GM21528 (cell line): ENCODE measurements at regions not wholly inside any gene's neighbourhood (a gene's known extent, or its start where the extent isn't known, plus 50 kb on each side); places are given as distances from the start of the nearest gene placed in this dataset.
A peak's percentile ranks its signal among the peaks of the same experiment; 100 is the strongest.
"Not testable (repeated sequence)": the region's sequence is repeated elsewhere in the genome, so short reads cannot be mapped to it uniquely, and the experiment has no call there.

Source experiments
- ATAC-seq: cut with Tn5 transposase; IDR thresholded peaks from one replicate; pipeline ENCODE4 v1.9.1; 2021; ENCODE audit warnings: mild to moderate bottlenecking, moderate library complexity; ENCODE audit not compliant: unreplicated experiment, low FRiP score

DNA sequence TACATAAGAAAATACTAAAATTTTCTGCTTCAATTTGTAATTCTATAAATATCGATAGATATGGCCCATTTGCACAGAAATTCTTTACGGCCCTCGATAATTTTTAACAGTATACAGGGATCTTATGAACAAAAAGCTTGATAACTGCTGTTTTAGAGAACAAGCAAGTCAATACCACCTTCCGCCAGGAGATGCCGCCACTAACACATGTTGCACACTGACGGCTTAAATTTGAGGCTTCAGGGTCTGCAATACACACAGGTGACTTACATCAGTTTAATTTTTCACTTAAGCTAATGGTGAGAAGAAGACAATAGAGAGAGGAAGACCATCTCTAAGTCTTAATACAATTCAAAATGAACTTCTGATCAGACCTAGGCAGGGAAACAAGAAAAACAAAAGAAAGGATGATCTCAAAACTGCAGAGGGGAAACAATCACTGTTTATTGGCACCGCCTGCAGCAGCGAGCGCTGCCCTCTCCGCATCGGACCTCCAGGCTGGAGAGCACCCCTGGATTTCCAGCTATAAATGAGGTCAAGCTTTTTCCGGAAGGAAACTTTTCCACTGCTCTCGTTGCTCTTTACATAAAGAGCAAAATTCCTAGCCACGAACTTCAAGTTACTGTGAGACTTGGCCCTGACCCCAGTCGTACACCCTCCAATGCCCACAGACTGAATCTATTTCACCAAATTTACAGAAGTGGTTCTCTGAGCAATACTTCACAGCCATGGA, 53.9 kb downstream of the OTOR start:
- ATAC-seq, result no peak

DNA sequence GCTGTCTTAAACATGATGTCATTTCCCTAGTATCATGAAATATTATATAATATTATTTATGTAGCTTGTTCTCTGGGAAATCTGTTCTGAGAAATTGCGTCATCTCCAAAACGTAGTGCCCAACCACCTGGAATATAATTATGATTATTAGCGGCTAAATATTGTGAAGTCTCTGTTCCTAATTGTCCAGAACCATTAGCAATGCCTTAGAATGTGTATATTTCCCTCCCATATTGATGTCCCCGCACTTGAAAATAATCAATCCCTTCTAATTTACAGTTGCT, 54.4 kb downstream of the OTOR start:
- ATAC-seq, result no peak

DNA sequence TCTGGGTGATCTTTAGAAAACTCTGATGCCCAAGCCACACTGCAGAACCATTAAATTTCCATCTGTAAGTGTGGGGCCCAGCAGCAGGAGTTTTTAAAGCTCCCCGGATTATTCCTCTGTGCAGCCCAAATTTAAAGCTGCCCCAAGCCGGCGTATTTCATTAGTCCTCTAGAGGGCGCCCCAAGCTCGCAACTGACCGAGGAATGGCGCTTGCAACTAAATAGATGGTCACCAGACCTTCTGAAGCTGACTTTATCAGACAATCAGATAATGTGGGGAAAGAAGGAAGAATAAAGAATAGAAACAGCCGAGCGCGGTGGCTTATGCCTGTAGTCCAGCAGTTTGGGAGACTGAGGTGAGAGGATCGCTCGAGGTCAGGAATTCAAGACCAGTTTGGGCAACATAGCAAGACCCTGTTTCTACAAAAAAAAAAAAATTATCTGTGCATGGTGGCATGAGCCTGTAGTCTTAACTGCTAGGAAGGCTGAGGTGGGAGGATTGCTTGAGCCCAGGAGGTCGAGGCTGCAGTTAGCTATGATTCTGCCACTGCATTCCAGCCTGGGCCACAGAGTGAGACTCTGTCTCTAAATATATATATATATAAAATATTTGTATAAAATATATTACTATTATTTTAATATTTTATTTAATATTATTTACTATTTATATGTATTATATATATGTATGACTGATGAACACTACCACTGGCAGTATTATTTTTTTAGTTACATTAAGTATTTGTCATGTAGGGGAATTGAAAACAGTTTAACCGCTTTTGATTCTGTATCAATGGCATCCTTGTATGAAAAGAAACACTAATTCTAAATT, 56.0 kb downstream of the OTOR start:
- no peak for ATAC-seq

DNA sequence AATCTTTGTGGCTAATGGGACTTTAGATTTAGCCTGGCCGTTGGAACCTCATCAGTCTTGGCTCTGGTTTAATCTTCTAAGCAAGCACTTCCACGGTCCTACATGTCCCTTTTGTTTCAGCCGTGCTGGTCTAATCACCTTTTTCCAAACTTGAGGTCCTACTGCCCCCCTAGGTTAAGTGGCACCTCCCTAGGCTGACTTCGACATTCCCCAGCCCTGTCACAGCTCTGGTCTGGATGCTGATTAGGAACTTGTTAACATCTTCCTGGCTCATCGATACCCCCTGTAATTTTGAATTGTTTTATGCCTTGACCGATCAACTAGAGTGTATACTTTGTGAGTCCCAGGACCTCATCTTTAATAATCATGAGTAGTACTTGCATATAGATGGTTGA, 56.6 kb downstream of the OTOR start:
- no peak for ATAC-seq

- ATAC-seq, result no peak
Measured at GRCh38 chr20:16806061-16806460, 57.9 kb downstream of the OTOR start.

- no peak for ATAC-seq
Measured at GRCh38 chr20:16806886-16807285, 58.7 kb downstream of the OTOR start.

GRCh38 chr20:16808796-16809195, 60.6 kb downstream of the OTOR start:
- no peak for ATAC-seq

- no peak for ATAC-seq
Measured at GRCh38 chr20:16810216-16810615, 62.1 kb downstream of the OTOR start.

- ATAC-seq, result no peak
Measured at GRCh38 chr20:16816192-16816591, 68.0 kb downstream of the OTOR start.

GRCh38 chr20:16819483-16819882, 71.3 kb downstream of the OTOR start:
- ATAC-seq, result no peak

DNA sequence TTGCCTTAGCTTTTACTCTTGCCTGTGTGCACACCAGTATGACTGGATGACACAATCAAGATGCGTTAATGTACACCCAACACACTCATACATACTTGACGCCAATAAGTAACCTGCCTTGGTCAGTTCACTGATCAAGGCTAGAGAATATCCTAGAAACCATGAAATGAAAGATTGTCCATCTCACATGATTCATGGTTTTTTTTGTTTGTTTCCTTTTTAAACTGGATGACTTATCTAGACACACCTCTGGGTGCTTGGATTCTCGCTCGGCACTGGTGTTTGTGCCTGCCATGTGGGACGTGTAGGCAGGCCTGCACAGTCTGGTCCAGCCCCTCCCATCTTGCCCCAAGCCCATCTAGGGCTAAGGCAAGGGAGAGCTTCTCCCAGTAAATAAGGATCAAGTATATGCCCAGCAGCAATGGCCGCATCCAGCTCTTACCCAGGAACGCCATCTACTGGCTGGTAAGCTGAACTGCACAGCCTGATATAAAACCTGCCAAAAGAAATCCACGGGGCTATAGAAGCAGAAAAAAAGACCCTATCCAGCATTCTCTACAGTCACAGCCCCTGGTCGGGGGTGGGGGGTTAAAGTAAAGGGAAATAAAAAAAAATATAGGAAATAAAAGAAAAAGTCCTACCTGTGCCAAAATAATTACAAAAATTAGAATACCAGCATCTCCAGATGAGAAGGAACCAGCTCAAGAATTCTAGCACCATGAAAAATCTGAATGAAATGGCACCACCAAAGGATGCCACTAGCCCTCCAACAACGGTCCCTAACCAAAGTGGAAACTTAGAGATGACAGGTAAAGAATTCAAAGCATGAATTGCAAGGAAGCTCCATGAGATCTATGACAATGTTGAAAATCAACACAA, 73.3 kb downstream of the OTOR start:
- peak; percentile 71 for ATAC-seq

DNA sequence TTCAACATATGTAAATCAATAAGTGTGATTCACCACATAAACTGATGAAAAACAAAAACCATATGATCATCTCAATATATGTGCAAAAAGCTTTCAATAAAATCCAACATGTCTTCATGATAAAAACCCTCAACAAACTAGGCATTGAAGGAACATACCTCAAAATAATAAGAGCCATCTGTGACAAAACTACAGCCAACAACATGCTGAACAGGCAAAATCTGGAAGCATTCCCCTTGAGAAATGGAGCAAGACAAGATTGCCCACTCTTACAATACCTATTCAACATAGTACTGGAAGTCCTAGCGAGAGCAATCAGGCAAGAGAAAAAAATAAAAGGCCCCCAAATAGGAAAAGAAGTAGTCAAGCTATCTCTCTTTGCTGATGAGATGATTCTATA, 76.5 kb downstream of the OTOR start:
- ATAC-seq, result no peak

DNA sequence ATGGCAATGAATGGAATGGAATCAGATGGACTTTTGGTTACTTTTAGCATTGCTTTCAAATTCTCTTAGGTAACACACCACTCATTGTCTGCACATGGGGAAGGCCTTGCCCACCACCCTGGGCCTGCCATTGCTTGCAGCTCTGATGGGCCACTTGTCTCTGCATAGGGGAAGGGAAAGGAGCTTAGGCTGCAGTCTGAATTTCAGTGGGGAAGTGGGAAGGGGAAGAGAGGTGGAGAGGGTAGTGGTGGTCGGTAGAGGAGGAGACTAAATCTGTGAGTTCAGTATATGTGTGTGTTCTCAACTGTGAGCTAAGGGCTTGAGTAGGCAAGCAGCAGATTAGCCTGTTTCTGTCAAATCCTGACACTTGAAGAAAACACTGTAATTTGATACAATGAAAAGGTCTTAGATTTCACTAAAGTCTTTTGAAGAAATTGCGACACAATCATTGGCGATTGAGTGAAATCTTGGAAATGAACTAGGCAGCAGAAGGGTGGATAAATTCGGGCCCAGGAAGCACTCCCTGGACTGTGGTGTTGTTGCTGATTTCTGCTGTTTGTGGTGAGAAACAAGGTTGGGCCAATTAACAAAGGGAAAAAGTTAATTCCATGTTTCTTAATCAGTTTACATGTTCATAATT, 80.6 kb downstream of the OTOR start:
- ATAC-seq, result no peak

- ATAC-seq, result not testable (repeated sequence)
Measured at GRCh38 chr20:16835690-16836089, 87.5 kb downstream of the OTOR start.

DNA sequence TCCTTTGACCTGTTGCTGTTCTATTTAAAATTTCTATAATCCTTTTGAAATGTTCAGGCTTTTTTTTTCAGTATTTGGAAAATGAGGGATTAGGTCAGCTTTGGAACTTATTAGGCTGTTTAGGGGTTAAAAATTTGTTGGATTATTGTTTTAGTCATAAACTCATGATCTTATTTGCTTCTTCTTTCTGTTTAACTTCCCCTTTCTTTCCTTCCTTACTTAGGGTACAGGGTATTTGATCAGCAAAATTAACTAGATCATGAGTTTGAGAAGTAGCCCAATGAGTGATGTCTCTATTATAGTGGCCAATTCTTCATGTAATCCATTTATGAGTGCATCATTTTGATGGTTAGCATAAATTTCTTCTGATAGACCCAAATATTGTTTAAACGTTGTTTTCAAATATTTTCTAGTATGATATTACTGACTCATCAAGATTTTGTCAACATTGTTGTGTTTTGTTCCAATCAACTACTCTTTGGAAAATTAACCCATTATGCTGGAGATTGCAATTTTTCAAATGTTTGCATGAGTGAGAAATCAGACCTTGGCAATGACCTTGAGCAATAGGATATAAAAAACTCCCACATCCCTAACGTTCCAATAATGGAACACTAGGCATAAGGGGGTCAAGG, 94.4 kb downstream of the OTOR start:
- no peak for ATAC-seq

- no peak for ATAC-seq
Measured at GRCh38 chr20:16844406-16844805, 96.2 kb downstream of the OTOR start.

DNA sequence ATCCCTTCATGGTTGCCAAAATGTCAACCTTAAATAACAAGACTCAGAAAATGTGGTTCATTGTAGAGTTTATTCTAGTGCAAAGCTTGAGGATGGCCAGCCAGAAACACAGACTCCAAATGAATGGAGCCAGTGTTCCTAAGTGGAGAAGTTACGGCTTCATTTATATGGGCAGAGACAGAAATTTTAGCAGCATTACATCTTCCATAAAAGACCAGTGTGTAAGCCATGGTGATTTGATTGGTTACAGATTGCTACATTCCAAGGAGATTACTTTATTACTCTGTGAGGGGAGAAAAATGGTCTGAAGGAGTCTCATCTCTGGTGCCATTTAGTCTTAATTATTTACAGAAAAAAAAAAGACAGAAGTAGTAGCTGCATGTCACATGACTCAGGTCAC, 97.8 kb downstream of the OTOR start:
- ATAC-seq, result no peak

GRCh38 chr20:16848061-16848460, 99.9 kb downstream of the OTOR start:
- no peak for ATAC-seq

DNA sequence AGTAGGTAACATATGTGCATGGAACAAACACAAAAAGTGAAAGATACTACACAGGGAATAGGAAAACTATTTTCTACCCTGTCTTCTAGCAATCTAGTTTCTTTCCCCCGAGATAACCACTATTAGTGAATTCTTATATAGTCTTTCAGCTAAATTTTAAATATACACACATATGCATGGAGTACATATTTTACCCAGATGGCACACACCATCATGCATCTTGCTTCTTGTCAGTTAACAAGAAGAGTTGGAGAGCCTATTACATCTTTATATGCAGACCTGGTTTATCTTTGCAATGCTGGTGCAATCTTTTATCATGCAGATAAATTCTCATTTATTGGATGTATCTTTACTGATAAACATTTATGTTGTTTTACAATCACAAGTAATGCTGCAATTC, 100.4 kb downstream of the OTOR start:
- no peak for ATAC-seq

DNA sequence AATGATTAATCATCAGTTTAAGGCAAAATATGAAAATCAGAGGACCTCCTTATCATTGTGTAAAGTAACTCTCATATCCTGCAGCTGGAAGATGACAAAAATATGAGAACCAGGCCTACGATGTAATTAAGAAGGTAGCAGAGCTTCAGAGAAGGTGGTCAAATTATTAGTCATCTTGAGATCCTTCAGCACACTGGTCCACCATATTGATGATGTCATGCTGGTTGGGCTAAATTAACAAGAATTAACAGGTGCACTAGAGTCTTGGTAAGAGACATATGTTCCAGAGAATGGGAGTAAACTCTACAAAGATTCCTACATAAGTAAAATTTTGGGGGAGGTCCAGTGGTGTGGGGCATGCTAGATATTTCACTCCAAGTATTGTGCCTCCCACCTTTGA, 112.8 kb downstream of the OTOR start:
- no peak for ATAC-seq
